RPMI8226 (cell line): ENCODE measurements at regions not wholly inside any gene's neighbourhood (a gene's known extent, or its start where the extent isn't known, plus 50 kb on each side); places are given as distances from the start of the nearest gene placed in this dataset.

Experiments
- DNase-seq: peaks from one replicate; pipeline ENCODE4 v3.0.0-alpha.2; 2015

DNA sequence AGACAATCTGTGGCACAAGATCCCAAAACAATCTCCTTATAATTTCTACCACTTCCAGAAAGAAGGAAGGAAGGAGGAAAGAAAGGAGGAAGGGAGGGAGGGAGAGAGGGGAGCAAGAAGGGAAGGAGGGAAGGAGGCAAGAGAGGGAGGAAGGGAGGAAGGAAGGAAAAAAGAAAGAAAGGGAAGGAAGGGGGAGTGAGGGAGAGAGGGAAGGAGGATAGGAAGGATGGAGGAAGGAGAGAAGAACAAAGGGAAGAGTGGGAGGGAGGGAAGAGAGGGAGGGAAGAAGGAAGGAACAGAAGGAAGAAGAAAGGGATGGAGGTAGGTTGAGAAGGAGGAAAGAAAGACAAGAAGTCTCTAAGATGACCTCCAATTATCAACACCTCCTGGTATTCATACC lies 185.5 kb upstream of the NFE2L3 start:
- no peak for DNase-seq

GRCh38 chr7:25967278-25968204 lies 184.5 kb upstream of the NFE2L3 start:
- peak; percentile 83 for DNase-seq

- DNase-seq = peak; percentile 99
These were observed 183.6 kb upstream of the NFE2L3 start for GRCh38 chr7:25968205-25968993.

GRCh38 chr7:25970356-25970755 lies 181.6 kb upstream of the NFE2L3 start:
- DNase-seq = no peak

- no peak for DNase-seq
These were observed 181.1 kb upstream of the NFE2L3 start for GRCh38 chr7:25970911-25971310.

- no peak for DNase-seq
These were observed 175.4 kb upstream of the NFE2L3 start for GRCh38 chr7:25976630-25977029.

DNA sequence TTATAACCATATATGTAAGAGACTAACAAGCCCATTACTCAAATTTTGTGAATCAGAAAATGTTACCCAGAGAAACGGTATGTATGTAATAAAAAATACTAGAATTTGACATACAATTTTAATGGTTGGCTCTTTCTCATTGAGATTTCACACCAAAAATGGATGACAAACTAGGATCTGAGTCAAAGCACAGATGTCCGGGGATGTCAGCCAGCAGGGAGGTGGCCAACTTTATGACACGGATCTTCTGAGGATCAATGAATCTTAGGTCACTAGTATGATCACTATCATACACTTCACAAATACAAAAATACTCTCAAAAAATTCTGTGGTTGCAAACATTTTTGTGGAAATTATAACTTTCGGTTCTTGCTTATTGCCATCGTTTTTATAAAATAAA lies 173.5 kb upstream of the NFE2L3 start:
- DNase-seq = no peak

DNA sequence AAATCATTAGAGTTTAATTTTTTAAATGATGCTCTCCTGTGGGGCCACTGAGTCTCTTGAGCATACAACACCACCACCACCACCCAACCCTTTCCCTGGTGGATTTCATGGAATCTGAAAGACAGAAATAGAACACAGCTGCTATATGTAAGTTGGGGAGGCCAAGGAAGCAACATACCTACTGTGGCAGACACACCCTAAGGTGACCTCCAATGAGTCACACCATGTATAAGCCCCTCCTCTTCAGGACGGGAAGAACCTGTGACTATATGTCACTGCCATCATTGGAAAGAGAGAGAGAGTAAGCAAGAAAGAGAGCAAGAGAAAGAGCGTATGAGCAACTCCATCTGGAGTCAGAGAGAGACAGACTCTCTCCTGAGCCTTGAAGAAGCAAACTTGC lies 172.4 kb upstream of the NFE2L3 start:
- DNase-seq = no peak

DNA sequence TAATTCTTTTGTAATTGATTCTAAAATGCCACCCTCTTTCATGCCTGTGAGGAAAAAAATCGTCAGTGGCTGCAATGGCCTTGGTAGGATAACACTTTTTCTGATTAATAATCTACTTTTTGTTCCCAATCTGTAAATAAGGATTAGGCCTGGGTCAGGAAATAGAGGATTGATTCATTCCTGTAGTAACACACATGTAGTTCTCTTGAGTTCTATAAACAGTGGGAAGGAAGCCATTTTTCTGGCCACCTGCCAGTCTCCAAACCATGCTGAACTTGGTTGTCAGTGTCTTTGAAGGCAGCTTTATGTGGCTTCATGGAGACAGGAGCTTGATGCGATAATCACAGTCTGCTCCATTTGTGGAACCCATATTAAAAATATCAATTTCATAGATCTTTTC lies 169.3 kb upstream of the NFE2L3 start:
- peak; percentile 16 for DNase-seq

DNA sequence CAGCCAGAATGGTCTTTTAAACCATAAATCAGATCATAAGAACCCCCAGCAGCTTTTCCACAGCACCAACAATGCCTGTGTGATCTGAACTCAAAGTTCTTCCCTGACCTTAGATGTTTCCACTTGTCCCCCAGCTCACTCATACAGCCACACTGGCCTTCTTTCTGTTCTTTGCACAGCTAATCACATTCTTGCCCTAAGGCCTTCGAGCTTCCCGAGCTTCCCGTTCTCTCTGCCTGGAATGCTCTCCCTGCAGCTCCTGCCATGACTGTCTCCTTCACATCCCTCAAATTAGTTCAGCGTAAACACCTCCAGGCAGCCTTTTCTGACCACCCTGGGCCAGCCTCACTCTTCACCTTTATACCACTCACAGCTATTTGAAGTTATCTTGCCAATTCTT lies 166.8 kb upstream of the NFE2L3 start:
- no peak for DNase-seq

DNA sequence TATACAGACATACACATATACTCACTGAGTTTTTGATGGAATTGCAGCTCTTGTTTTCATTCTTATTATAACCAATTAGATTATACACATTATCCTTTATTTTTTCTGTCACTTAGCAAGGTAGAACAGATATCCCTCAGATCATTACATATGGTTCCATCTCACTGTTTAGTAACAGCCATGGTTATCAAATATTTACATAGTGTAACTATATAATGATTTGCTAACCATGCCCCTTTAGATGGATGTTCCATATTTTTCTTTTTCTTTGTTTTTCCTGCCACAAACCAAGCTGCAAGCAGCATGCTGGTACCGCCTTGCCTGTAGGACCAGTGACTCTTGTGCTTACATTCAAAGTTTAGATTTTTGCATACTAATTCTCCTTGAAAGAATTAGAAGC lies 163.4 kb upstream of the NFE2L3 start:
- no peak for DNase-seq

GRCh38 chr7:25989140-25989705 lies 162.8 kb upstream of the NFE2L3 start:
- DNase-seq = no peak

DNA sequence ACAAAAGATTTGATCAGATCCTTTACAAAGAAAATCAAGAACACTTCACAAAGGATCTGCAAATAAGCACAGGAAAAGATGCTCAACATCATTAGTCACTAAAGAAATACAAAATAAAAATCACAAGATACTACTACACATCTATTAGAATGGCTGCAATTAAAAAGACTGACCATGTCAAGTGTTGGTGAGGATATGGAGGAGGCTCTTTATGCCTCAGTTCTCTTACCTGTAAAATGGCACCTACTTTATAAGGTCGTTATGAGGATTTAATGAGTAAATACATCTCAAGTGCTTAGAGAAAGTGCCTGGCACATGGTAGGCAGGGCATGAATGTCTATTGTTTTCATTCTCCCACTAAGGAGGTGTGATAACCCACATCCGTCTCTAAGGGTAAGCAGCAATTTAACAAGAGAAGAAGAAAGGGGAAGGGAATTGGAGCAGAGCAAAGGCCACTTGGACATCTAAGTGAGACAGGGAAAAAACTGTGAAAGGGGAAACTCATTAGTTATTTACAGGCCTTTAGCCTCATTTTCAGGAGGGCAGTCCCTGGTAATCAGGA lies 157.5 kb upstream of the NFE2L3 start:
- DNase-seq = no peak

DNA sequence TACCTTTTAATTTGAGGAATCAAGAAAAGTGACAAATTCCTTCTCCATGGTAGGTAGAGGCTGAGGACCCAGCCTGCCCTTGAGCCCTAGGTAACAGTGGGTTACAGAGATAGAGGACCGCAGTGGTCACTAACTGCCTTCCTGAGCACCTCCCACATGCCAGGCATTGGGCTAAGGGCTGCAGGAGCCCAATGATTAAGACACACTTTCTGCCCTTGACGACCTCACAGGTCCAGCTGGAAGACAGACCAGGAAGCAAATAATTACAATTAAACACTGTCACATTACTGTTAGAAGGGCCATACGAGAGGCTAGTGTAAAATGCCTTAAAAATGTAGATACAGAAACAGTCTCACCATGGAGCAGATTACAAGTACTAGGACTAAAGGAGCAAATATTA lies 156.8 kb upstream of the NFE2L3 start:
- no peak for DNase-seq

GRCh38 chr7:25996006-25996408 lies 156.0 kb upstream of the NFE2L3 start:
- DNase-seq = no peak

- DNase-seq = no peak
These were observed 153.5 kb upstream of the NFE2L3 start for GRCh38 chr7:25998499-25998898.

DNA sequence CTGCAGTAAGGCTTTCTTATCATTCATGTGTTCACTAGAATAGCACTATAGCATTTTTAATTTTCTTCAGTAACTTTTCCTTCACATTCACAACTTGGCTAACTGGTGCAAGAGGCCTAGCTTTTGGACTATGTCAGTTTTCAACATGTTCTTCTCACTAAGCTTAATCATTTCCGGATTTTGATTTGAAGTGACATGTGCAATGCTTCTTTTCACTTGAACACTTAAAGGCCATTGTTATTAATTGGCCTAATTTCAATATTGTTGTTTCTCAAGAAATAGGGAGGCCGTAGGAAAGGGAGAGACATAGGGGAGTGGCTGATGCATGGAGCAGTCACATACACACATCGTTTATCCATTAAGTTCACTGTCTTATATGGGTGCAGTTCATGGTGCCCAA lies 151.2 kb upstream of the NFE2L3 start:
- no peak for DNase-seq

- no peak for DNase-seq
These were observed 150.2 kb upstream of the NFE2L3 start for GRCh38 chr7:26001662-26002244.

DNA sequence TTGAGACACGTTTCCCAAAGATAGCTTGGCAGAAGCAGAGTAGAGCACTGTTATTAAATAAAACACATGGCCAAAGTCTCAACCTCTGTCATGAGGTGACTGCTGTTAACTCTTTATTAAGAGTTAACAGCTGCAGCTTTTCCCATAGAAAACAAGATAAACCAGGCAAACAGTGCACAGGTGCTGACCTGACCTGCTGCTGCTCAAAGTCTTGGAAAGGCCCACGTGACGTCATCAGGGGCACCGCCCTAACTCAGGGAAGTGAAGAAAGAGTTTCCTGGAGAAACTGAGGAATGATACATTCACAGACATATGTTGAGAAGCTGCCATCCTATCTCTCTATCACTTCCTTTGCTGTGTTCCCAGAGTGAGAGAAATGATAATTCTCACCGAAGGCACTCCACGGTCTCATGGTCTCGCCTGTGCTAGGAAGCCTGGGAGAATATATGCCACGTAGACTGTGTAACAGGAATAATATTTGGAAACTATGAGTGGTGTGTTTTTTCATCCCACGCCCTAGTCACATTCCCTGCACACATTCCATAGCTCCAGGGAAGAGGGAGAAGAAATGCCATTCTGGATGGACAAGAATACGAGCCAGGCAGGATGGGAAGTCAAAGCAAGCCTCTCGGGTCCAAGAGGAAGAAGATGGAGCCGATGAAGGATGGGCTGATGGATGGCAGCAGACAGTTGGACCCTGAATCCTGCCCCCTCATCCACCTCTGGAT lies 146.2 kb upstream of the NFE2L3 start:
- no peak for DNase-seq

DNA sequence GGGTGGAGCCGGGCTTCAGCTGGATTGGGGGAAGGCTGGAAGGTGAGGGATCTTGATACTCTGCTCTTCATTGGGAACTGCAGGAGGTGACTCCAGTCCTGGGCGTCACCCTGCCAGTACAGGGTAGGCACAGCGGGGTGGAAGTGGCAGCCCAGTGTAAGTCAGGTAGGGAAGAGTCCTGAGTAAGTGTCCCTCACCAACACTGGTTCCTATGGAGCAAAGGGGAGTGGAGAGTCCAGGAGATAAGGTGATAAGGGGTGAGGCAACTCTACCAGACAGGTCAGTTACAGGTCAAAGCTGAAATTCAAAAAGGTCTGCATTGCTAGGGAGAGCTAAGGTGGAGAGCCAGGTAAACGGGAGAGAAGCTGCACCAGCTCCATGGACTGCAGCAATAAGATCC lies 145.6 kb upstream of the NFE2L3 start:
- no peak for DNase-seq

DNA sequence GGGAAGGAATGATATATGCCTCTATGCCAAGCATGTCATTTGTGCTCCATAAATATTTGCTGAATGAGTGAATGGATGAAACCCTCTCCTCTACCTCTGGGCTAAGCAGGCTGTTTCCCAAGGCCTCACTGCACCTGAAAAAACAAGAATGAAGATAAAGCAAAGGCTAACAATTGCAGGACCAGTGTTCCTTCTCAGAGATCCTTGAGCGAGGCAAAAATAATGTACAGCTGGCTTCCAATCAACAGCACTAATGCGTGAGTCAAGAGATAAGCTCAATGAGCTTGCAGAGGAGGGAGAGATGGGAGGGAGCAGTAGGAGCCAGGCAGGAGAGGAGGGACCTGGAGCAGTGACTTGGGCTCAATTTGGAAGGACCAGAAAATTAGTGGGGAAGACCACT lies 144.5 kb upstream of the NFE2L3 start:
- no peak for DNase-seq

GRCh38 chr7:26008428-26008827 lies 143.6 kb upstream of the NFE2L3 start:
- no peak for DNase-seq
